H1 (cell line): ENCODE measurements at regions not wholly inside any gene's neighbourhood (a gene's known extent, or its start where the extent isn't known, plus 50 kb on each side); places are given as distances from the start of the nearest gene placed in this dataset.

ENCODE experiments used
- CBX8 ChIP-seq: fragments of 300-800, 300-1000 bp; sonication (generic); IDR thresholded peaks from 2 replicates; pipeline ENCODE4 v1.7.1; 2016; ENCODE audit warnings: low read depth, low read length, borderline replicate concordance
- CHD2 ChIP-seq: IDR thresholded peaks from 2 replicates; pipeline ENCODE4 v1.6.1; 2012; ENCODE audit warnings: low read length, improper control_type of control experiment
- E2F6 ChIP-seq: IDR thresholded peaks from 2 replicates; pipeline ENCODE4 v1.6.1; 2012; ENCODE audit warnings: inconsistent platforms
- JUN ChIP-seq: IDR thresholded peaks from 2 replicates; pipeline ENCODE4 v1.6.1; 2011; ENCODE audit warnings: low read depth, mild to moderate bottlenecking, improper control_type of control experiment, low read length
- TBP ChIP-seq: IDR thresholded peaks from 2 replicates; pipeline ENCODE4 v1.6.1; 2011; ENCODE audit warnings: low read depth, low read length, improper control_type of control experiment
- TCF12 ChIP-seq: IDR thresholded peaks from 2 replicates; pipeline ENCODE4 v1.6.1; 2011; ENCODE audit warnings: low read depth, mild to moderate bottlenecking, low read length

- no peak for TF ChIP-seq E2F6
- no peak for TF ChIP-seq TBP
- TF ChIP-seq CHD2, result no peak
- no peak for TF ChIP-seq TCF12
- TF ChIP-seq JUN, result no peak
- TF ChIP-seq CBX8, result no peak
- TF ChIP-seq, all 59 proteins: peak for 0
Observed at GRCh38 chr1:228666686-228667623, 68.3 kb upstream of the RHOU start (continued).
